H9 (cell line): ENCODE measurements at regions not wholly inside any gene's neighbourhood (a gene's known extent, or its start where the extent isn't known, plus 50 kb on each side); places are given as distances from the start of the nearest gene placed in this dataset.

Experiments used
- DNase-seq: peaks from one replicate; pipeline ENCODE4 v3.0.0-alpha.2; 2017
- H2AFZ ChIP-seq: one replicate; pipeline ENCODE4 v1.6.1; 2013; ENCODE audit warnings: mild to moderate bottlenecking, low read length, control low read depth, moderate library complexity
- H2AK5ac ChIP-seq: 2 replicates; pipeline ENCODE4 v1.6.1; 2013; ENCODE audit warnings: low read length, control low read depth, mixed read lengths; ENCODE audit not compliant: insufficient read length
- H2BK120ac ChIP-seq: one replicate; pipeline ENCODE4 v1.6.1; 2013; ENCODE audit warnings: low read depth, mild to moderate bottlenecking, low read length, control low read depth, inconsistent platforms; ENCODE audit not compliant: poor library complexity, severe bottlenecking
- H2BK12ac ChIP-seq: 2 replicates; pipeline ENCODE4 v1.6.1; 2013; ENCODE audit warnings: low read length, control low read depth, mixed read lengths, low read depth; ENCODE audit not compliant: insufficient read length
- H2BK15ac ChIP-seq: 2 replicates; pipeline ENCODE4 v1.6.1; 2013; ENCODE audit warnings: low read depth, low read length, control low read depth
- H2BK20ac ChIP-seq: one replicate; pipeline ENCODE4 v1.6.1; 2013; ENCODE audit warnings: low read depth, mild to moderate bottlenecking, low read length, control low read depth, inconsistent platforms; ENCODE audit not compliant: poor library complexity, severe bottlenecking
- H2BK5ac ChIP-seq: 2 replicates; pipeline ENCODE4 v1.6.1; 2013; ENCODE audit warnings: low read length, control low read depth, mixed read lengths; ENCODE audit not compliant: insufficient read length
- H3K14ac ChIP-seq: 2 replicates; pipeline ENCODE4 v1.6.1; 2013; ENCODE audit warnings: low read length, control low read depth; ENCODE audit not compliant: insufficient read depth
- H3K18ac ChIP-seq: 2 replicates; pipeline ENCODE4 v1.6.1; 2013; ENCODE audit warnings: low read depth, mild to moderate bottlenecking, mixed read lengths, low read length, control low read depth; ENCODE audit not compliant: insufficient read length
- H3K23ac ChIP-seq: 2 replicates; pipeline ENCODE4 v1.6.1; 2013; ENCODE audit warnings: low read length, control low read depth, mixed read lengths, low read depth; ENCODE audit not compliant: insufficient read length
- H3K23me2 ChIP-seq: 2 replicates; pipeline ENCODE4 v1.6.1; 2013; ENCODE audit warnings: low read depth, mild to moderate bottlenecking, mixed read lengths, low read length, control low read depth; ENCODE audit not compliant: insufficient read length, poor library complexity, severe bottlenecking
- H3K27ac ChIP-seq: 2 replicates; pipeline ENCODE4 v1.5.1; 2013; ENCODE audit warnings: low read length, control low read depth, mixed read lengths, low read depth; ENCODE audit not compliant: insufficient read length
- H3K27me3 ChIP-seq: 2 replicates; pipeline ENCODE4 v1.6.1; 2013; ENCODE audit warnings: low read length, control low read depth, inconsistent platforms; ENCODE audit not compliant: insufficient read depth
- H3K4ac ChIP-seq: 2 replicates; pipeline ENCODE4 v1.6.1; 2013; ENCODE audit warnings: low read depth, mild to moderate bottlenecking, control low read depth, inconsistent platforms, low read length, moderate library complexity
- H3K4me1 ChIP-seq: 2 replicates; pipeline ENCODE4 v1.6.1; 2013; ENCODE audit warnings: low read length, control low read depth, inconsistent platforms; ENCODE audit not compliant: insufficient read depth
- H3K4me2 ChIP-seq: 2 replicates; pipeline ENCODE4 v1.6.1; 2013; ENCODE audit warnings: low read length, control low read depth, mixed read lengths; ENCODE audit not compliant: insufficient read length, insufficient read depth
- H3K56ac ChIP-seq: 2 replicates; pipeline ENCODE4 v1.6.1; 2013; ENCODE audit warnings: low read depth, mild to moderate bottlenecking, mixed read lengths, low read length, control low read depth; ENCODE audit not compliant: insufficient read length
- H3K79me1 ChIP-seq: 2 replicates; pipeline ENCODE4 v1.6.1; 2013; ENCODE audit warnings: low read depth, mild to moderate bottlenecking, moderate library complexity, low read length, control low read depth, inconsistent platforms; ENCODE audit not compliant: insufficient read depth, poor library complexity, severe bottlenecking
- H3K79me2 ChIP-seq: 2 replicates; pipeline ENCODE4 v1.6.1; 2013; ENCODE audit warnings: low read length, control low read depth, inconsistent platforms; ENCODE audit not compliant: insufficient read depth
- H3K9ac ChIP-seq: 2 replicates; pipeline ENCODE4 v1.6.1; 2013; ENCODE audit warnings: low read length, control low read depth, mixed read lengths; ENCODE audit not compliant: insufficient read length; ENCODE audit errors: extremely low read depth
- H3K9me3 ChIP-seq: one replicate; pipeline ENCODE4 v1.6.1; 2013; ENCODE audit warnings: low read depth, low read length, inconsistent platforms; ENCODE audit not compliant: control insufficient read depth
- H3T11ph ChIP-seq: one replicate; pipeline ENCODE4 v1.6.1; 2013; ENCODE audit warnings: mild to moderate bottlenecking, low read length, control low read depth, inconsistent platforms
- H4K20me1 ChIP-seq: one replicate; pipeline ENCODE4 v1.6.1; 2013; ENCODE audit not compliant: control insufficient read depth, insufficient read length, insufficient read depth
- H4K5ac ChIP-seq: 2 replicates; pipeline ENCODE4 v1.6.1; 2013; ENCODE audit warnings: low read depth, mild to moderate bottlenecking, mixed read lengths, low read length, control low read depth; ENCODE audit not compliant: insufficient read length
- H4K8ac ChIP-seq: replicated peaks from 2 replicates; pipeline ENCODE4 v1.6.1; 2013; ENCODE audit warnings: low read length, control low read depth, mixed read lengths, low read depth; ENCODE audit not compliant: insufficient read length
- H4K91ac ChIP-seq: 2 replicates; pipeline ENCODE4 v1.6.1; 2013; ENCODE audit warnings: low read depth, mild to moderate bottlenecking, moderate library complexity, mixed read lengths, low read length, control low read depth; ENCODE audit not compliant: insufficient read length
- H3K27ac Mint-ChIP-seq, 3 experiments: 2 replicates in 2 of 3; 3 replicates in 1 of 3; pipeline ENCODE4 v1.8.0; 2020 to 2021; ENCODE audit warnings: mixed read lengths in 3 of 3, mild to moderate bottlenecking in 1 of 3, moderate library complexity in 1 of 3
- H3K27me3 Mint-ChIP-seq: 2 replicates; pipeline ENCODE4 v1.8.0; 2021; ENCODE audit warnings: low read depth, mild to moderate bottlenecking, moderate library complexity, mixed read lengths
- H3K36me3 Mint-ChIP-seq, 3 experiments: 2 replicates in 2 of 3; 3 replicates in 1 of 3; pipeline ENCODE4 v1.8.0; 2020 to 2021; ENCODE audit warnings: low read depth in 3 of 3, mixed read lengths in 3 of 3; ENCODE audit not compliant: insufficient read depth in 1 of 3
- H3K4me1 Mint-ChIP-seq, 2 experiments: 2 replicates each; pipeline ENCODE4 v1.8.0; 2020; ENCODE audit warnings: mixed read lengths in 2 of 2
- H3K4me3 Mint-ChIP-seq, 2 experiments: 2 replicates in 1 of 2; 3 replicates in 1 of 2; pipeline ENCODE4 v1.8.0; 2020 to 2021; ENCODE audit warnings: mild to moderate bottlenecking in 2 of 2, mixed read lengths in 2 of 2, moderate library complexity in 1 of 2
- H3K9me3 Mint-ChIP-seq, 2 experiments: 2 replicates in 1 of 2; 3 replicates in 1 of 2; pipeline ENCODE4 v1.8.0; 2020; ENCODE audit warnings: mild to moderate bottlenecking in 2 of 2, mixed read lengths in 2 of 2, moderate library complexity in 1 of 2
- WGBS: extraction: QIAGEN DNeasy Blood & Tissue Kit; methylation state at CpG from one replicate; pipeline ENCODE4 v1.1.7; 2013; ENCODE audit warnings: missing lambda C conversion rate, low lambda C conversion rate, mixed read lengths; ENCODE audit not compliant: insufficient read length; ENCODE audit errors: extremely low coverage; 5-methylcytosine and 5-hydroxymethylcytosine counted together
- TF ChIP-seq, protein P1 (sequence below): fragments of 200-600 bp; sonication (generic); conservative IDR thresholded peaks from 3 replicates; pipeline ENCODE4 v1.8.0; 2021; ENCODE audit warnings: antibody characterized with exemption, mild to moderate bottlenecking

DNA sequence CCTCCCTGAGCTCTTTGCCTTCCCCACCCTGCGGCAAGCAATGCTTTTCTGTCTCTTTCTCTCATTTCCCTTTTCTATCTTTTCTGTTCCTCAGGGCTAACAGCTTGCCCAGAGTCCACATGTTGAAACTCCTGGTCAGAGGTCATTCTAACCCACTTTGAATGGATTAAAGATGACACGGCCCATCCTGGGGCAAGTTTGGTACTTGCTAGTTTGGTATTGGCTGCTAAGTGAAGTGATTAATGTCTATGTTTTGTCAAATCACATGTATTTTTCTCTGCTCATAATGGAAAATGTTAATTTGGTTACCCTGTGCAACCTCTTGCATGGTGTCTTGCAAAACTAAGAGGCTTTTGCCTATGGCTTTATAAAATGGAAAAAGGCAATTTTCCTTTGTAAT lies 960.2 kb downstream of the CNTNAP5 start:
- H3K23me2 ChIP-seq: no peaks in the 10 kb centered on the region
- WGBS: no CpG with 5 or more reads among the region's 2 CpGs
- no peak overlapping the region for H4K8ac ChIP-seq
- no peak for DNase-seq
- no peak overlapping the region for H2BK5ac ChIP-seq
- no peak overlapping the region for H3K14ac ChIP-seq
- H3K23ac ChIP-seq: no peak overlapping the region
- no peaks in the 10 kb centered on the region for H3K79me1 ChIP-seq
- H2BK12ac ChIP-seq: no peak overlapping the region
- no peak overlapping the region for H2BK20ac ChIP-seq
- H2BK120ac ChIP-seq: no peak overlapping the region
- H3K9ac ChIP-seq: no peak overlapping the region
- Mint-ChIP-seq H3K4me1 (peaks cover 8 to 14% of the 10 kb centered on the region in 2 experiments; a peak in 2 of 4 replicates), H3K27ac (no peak overlapping the region; a peak in 1 of 7 replicates), H3K4me3 (no peak overlapping the region), H3K9me3 (peaks cover 6 to 12% of the 10 kb centered on the region in 2 experiments; a peak in 2 of 5 replicates), H3K27me3 (no peaks in the 10 kb centered on the region), H3K36me3 (peaks cover 3 to 8% (median 6%) of the 10 kb centered on the region in 3 experiments; a peak in 6 of 7 replicates)
- no peak overlapping the region for H2AFZ ChIP-seq
- H3K4ac ChIP-seq: no peak overlapping the region
- no peak overlapping the region for H3K4me2 ChIP-seq
- no peaks in the 10 kb centered on the region for H3K4me1 ChIP-seq
- no peak overlapping the region for H3K56ac ChIP-seq
- TF ChIP-seq, protein P1, sequence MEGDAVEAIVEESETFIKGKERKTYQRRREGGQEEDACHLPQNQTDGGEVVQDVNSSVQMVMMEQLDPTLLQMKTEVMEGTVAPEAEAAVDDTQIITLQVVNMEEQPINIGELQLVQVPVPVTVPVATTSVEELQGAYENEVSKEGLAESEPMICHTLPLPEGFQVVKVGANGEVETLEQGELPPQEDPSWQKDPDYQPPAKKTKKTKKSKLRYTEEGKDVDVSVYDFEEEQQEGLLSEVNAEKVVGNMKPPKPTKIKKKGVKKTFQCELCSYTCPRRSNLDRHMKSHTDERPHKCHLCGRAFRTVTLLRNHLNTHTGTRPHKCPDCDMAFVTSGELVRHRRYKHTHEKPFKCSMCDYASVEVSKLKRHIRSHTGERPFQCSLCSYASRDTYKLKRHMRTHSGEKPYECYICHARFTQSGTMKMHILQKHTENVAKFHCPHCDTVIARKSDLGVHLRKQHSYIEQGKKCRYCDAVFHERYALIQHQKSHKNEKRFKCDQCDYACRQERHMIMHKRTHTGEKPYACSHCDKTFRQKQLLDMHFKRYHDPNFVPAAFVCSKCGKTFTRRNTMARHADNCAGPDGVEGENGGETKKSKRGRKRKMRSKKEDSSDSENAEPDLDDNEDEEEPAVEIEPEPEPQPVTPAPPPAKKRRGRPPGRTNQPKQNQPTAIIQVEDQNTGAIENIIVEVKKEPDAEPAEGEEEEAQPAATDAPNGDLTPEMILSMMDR: no peak
- H4K91ac ChIP-seq: no peak overlapping the region
- H3K79me2 ChIP-seq: no peaks in the 10 kb centered on the region
- H3K18ac ChIP-seq: no peak overlapping the region
- no peak overlapping the region for H3K27ac ChIP-seq
- H3K27me3 ChIP-seq: no peaks in the 10 kb centered on the region
- H2BK15ac ChIP-seq: no peak overlapping the region
- no peak overlapping the region for H2AK5ac ChIP-seq
- H3T11ph ChIP-seq: no peak overlapping the region
- no peaks in the 10 kb centered on the region for H3K9me3 ChIP-seq
- no peaks in the 10 kb centered on the region for H4K20me1 ChIP-seq
- no peak overlapping the region for H4K5ac ChIP-seq
